ENCODE measurements at regions not wholly inside any gene's neighbourhood (a gene's known extent, or its start where the extent isn't known, plus 50 kb on each side); places are given as distances from the start of the nearest gene placed in this dataset.

DNA sequence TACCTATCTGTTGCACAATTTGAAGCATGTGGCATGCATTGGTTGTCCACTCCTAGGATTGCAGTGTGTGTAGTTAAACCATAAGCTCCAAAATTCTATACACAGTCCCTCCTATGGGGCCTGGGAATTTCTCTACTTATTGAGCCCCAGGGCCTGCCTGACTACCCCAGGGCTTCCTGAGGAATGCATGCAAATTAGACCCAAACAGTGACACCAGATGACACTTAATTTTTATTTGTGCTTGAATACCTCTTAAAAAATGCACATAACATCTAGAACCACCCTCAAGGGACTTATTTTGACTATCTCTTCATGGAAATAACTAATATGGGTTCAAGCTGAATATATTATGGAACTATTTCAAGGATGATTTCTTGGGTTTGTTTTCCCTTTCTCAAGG, 236.4 kb downstream of the PPP1R2C start:
- TF ChIP-seq, protein P1, sequence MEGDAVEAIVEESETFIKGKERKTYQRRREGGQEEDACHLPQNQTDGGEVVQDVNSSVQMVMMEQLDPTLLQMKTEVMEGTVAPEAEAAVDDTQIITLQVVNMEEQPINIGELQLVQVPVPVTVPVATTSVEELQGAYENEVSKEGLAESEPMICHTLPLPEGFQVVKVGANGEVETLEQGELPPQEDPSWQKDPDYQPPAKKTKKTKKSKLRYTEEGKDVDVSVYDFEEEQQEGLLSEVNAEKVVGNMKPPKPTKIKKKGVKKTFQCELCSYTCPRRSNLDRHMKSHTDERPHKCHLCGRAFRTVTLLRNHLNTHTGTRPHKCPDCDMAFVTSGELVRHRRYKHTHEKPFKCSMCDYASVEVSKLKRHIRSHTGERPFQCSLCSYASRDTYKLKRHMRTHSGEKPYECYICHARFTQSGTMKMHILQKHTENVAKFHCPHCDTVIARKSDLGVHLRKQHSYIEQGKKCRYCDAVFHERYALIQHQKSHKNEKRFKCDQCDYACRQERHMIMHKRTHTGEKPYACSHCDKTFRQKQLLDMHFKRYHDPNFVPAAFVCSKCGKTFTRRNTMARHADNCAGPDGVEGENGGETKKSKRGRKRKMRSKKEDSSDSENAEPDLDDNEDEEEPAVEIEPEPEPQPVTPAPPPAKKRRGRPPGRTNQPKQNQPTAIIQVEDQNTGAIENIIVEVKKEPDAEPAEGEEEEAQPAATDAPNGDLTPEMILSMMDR (IDR thresholded peaks at IDR 0.05; ENCODE audit: control insufficient read depth, insufficient read depth, low read depth, low read length, missing control alignments), result no peak

GRCh38 chrX:42540146-42540545, 237.8 kb downstream of the PPP1R2C start:
- no peak overlapping the region for H3K4me3 ChIP-seq (ENCODE audit: control insufficient read depth, low read depth, low read length)
- DNase-seq (ENCODE audit: low read depth), result no peak
- TF ChIP-seq, protein P1 (IDR thresholded peaks at IDR 0.05; ENCODE audit: control insufficient read depth, insufficient read depth, low read depth, low read length, missing control alignments), result no peak

More for the DNA sequence above, 236.4 kb downstream of the PPP1R2C start:
- no peak for DNase-seq (ENCODE audit: low read depth)
- H3K4me3 ChIP-seq (ENCODE audit: control insufficient read depth, low read depth, low read length), result no peak overlapping the region

- DNase-seq (ENCODE audit: low read depth), result no peak
- no peak overlapping the region for H3K4me3 ChIP-seq (ENCODE audit: control insufficient read depth, low read depth, low read length)
- TF ChIP-seq, protein P1 (IDR thresholded peaks at IDR 0.05; ENCODE audit: control insufficient read depth, insufficient read depth, low read depth, low read length, missing control alignments), result no peak
These were observed 239.6 kb downstream of the PPP1R2C start for GRCh38 chrX:42538405-42538804.

DNA sequence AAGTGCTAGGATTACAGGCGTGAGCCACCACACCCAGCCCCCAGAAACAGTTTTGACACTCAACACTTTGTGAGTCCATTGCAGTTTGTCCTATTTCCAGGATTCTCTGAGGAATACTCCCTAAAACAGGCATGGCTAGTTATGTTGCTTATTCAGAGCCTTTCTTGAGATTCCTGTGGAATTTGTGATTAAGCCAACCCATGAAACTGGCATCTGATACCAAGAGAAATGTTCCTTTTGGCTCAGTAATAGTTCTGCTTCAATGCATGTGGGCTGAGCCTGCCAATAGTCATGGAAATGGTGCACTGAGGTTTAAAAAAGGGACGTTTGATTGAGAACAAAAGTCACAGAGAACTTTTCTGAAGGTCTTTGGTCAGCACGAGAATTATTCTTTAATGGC, 241.7 kb downstream of the PPP1R2C start:
- DNase-seq (ENCODE audit: low read depth), result no peak
- TF ChIP-seq, protein P1 (IDR thresholded peaks at IDR 0.05; ENCODE audit: control insufficient read depth, insufficient read depth, low read depth, low read length, missing control alignments), result no peak
- H3K4me3 ChIP-seq (ENCODE audit: control insufficient read depth, low read depth, low read length), result no peak overlapping the region

GRCh38 chrX:42535233-42535632, 242.7 kb downstream of the PPP1R2C start:
- no peak overlapping the region for H3K4me3 ChIP-seq (ENCODE audit: control insufficient read depth, low read depth, low read length)
- no peak for DNase-seq (ENCODE audit: low read depth)
- TF ChIP-seq, protein P1 (IDR thresholded peaks at IDR 0.05; ENCODE audit: control insufficient read depth, insufficient read depth, low read depth, low read length, missing control alignments), result no peak

DNA sequence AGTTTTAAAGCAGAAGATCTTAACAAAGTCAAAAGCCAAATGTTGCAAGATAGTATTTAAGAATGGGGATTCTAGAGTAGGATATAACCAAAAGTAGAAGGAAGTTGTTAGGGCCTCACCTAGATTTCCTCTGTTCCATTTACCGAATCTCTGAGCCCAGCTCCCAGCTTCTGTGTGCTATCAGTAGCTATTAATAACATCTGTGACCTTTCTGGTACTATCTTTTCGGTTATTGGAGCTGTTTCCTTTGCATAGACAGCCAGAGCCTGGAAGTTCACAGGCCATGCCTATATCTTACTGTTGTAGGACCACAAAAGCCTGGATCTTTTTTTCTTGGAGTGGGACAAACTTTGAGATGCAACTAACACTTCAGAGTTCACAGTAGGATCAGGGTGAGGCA, 244.2 kb downstream of the PPP1R2C start:
- H3K4me3 ChIP-seq (ENCODE audit: control insufficient read depth, low read depth, low read length), result no peak overlapping the region
- DNase-seq (ENCODE audit: low read depth), result no peak
- TF ChIP-seq, protein P1 (IDR thresholded peaks at IDR 0.05; ENCODE audit: control insufficient read depth, insufficient read depth, low read depth, low read length, missing control alignments), result no peak

GRCh38 chrX:42531441-42531840, 246.5 kb downstream of the PPP1R2C start:
- no peak for DNase-seq (ENCODE audit: low read depth)
- TF ChIP-seq, protein P1 (IDR thresholded peaks at IDR 0.05; ENCODE audit: control insufficient read depth, insufficient read depth, low read depth, low read length, missing control alignments), result no peak
- H3K4me3 ChIP-seq (ENCODE audit: control insufficient read depth, low read depth, low read length), result no peak overlapping the region

Data from AG09309 (cell line).